HCT116 (cell line): ENCODE measurements at regions not wholly inside any gene's neighbourhood (a gene's known extent, or its start where the extent isn't known, plus 50 kb on each side); places are given as distances from the start of the nearest gene placed in this dataset.

Experiments used
- ATAC-seq: fragments of 200-7000 bp; cut with Tn5 transposase; 2 replicates; pipeline ENCODE4 v1.9.1; 2020; ENCODE audit warnings: mild to moderate bottlenecking, moderate library complexity
- BruUV-seq: library from RNA; stranded (reverse); fragments of 400-500 nt; replicated peaks from 2 replicates; lab custom pipeline; 2021; lab: Mats Ljungman, UMichigan
- CTCF ChIA-PET: fragments of 300-600 bp; sonication (Branson Sonifier 250); formaldehyde crosslinking; loops from one replicate; lab custom pipeline; 2021; ENCODE audit warnings: antibody characterized with exemption; lab: Charles Lee
- POLR2A ChIA-PET: fragments of 300-600, 350-600 bp; sonication (Branson Sonifier 250); formaldehyde crosslinking; loops from one replicate; lab custom pipeline; 2021; ENCODE audit warnings: antibody characterized with exemption; lab: Charles Lee
- RAD21 ChIA-PET, 2 experiments: fragments of 300-600 bp; sonication (Branson Sonifier 250); formaldehyde crosslinking; loops; one replicate each; lab custom pipeline; 2023; ENCODE audit warnings: low total read pairs in 2 of 2; ENCODE audit not compliant: uncharacterized antibody in 2 of 2, unreplicated experiment in 2 of 2, low non-redundant PET in 1 of 2; lab: Charles Lee
- DNase-seq: peaks from one replicate; pipeline ENCODE4 v3.0.0-alpha.2; 2010; ENCODE audit warnings: low read depth, low spot score
- H2AFZ ChIP-seq: fragments of 200-600 bp; shearing (Covaris generic), sonication (generic); 2 replicates; pipeline ENCODE4 v1.6.1; 2017; ENCODE audit warnings: low read depth, mixed run types, mixed read lengths, antibody characterized with exemption, low read length; ENCODE audit not compliant: poor library complexity, severe bottlenecking
- H3K27ac ChIP-seq: 2 replicates; pipeline ENCODE4 v1.5.1; 2012; ENCODE audit warnings: low read depth, low read length
- H3K27me3 ChIP-seq: fragments of 200-600 bp; sonication (generic); 2 replicates; pipeline ENCODE4 v1.6.1; 2016; ENCODE audit warnings: mixed run types, low read length, mixed read lengths; ENCODE audit not compliant: insufficient read depth
- H3K36me3 ChIP-seq, 2 experiments: fragments of 200-500 bp in 1 of 2; fragments of 200-600 bp in 1 of 2; sonication (Bioruptor generic) in 1 of 2; sonication (generic) in 1 of 2; 2 replicates each; pipeline versions ENCODE4 v1.5.1 to v1.6.1; 2014 to 2016; ENCODE audit warnings: low read length in 2 of 2, inconsistent platforms in 1 of 2, mixed read lengths in 1 of 2, mixed run types in 1 of 2; ENCODE audit not compliant: insufficient read depth in 2 of 2, control insufficient read depth in 1 of 2
- H3K4me1 ChIP-seq, 2 experiments: fragments of 200-600 bp in 1 of 2; sonication (generic) in 1 of 2; 2 replicates each; pipeline versions ENCODE4 v1.5.1 to v1.6.1; 2012 to 2017; ENCODE audit warnings: low read length in 2 of 2, inconsistent platforms in 1 of 2, mild to moderate bottlenecking in 1 of 2, mixed read lengths in 1 of 2, mixed run types in 1 of 2, moderate library complexity in 1 of 2; ENCODE audit not compliant: insufficient read depth in 2 of 2, control insufficient read depth in 1 of 2
- H3K4me2 ChIP-seq: fragments of 200-600 bp; sonication (generic); 2 replicates; pipeline ENCODE4 v1.6.1; 2017; ENCODE audit warnings: mixed run types, low read length, mixed read lengths
- H3K4me3 ChIP-seq, 2 experiments: fragments of 200-600 bp in 1 of 2; sonication (generic) in 1 of 2; replicated peaks in 1 of 2; 2 replicates each; pipeline ENCODE4 v1.5.1; 2011 to 2016; ENCODE audit warnings: low read length in 2 of 2, control low read depth in 1 of 2, low read depth in 1 of 2, mild to moderate bottlenecking in 1 of 2, mixed read lengths in 1 of 2, mixed run types in 1 of 2
- H3K79me2 ChIP-seq: fragments of 200-600 bp; sonication (generic); 2 replicates; pipeline ENCODE4 v1.6.1; 2017; ENCODE audit warnings: mild to moderate bottlenecking, mixed run types, low read length, moderate library complexity, mixed read lengths; ENCODE audit not compliant: insufficient read depth
- H3K9ac ChIP-seq: fragments of 200-600 bp; sonication (generic); 2 replicates; pipeline ENCODE4 v1.6.1; 2016; ENCODE audit warnings: low read length, mixed read lengths
- H3K9me2 ChIP-seq: fragments of 200-600 bp; sonication (generic), shearing (Covaris generic); 2 replicates; pipeline ENCODE4 v1.6.1; 2017; ENCODE audit warnings: mixed run types, mild to moderate bottlenecking, moderate library complexity; ENCODE audit not compliant: insufficient read depth
- H3K9me3 ChIP-seq, 2 experiments: fragments of 200-500 bp in 1 of 2; fragments of 200-600 bp in 1 of 2; sonication (Bioruptor generic) in 1 of 2; sonication (generic) in 1 of 2; 2 replicates each; pipeline ENCODE4 v1.6.1; 2014 to 2017; ENCODE audit warnings: low read length in 2 of 2, mixed read lengths in 2 of 2, inconsistent platforms in 1 of 2, low read depth in 1 of 2, mild to moderate bottlenecking in 1 of 2, mixed run types in 1 of 2, moderate library complexity in 1 of 2; ENCODE audit not compliant: control insufficient read depth in 1 of 2, insufficient read depth in 1 of 2
- H4K20me1 ChIP-seq: fragments of 200-600 bp; sonication (generic), shearing (Covaris generic); 2 replicates; pipeline ENCODE4 v1.6.1; 2017; ENCODE audit warnings: mixed run types, mild to moderate bottlenecking, moderate library complexity; ENCODE audit not compliant: insufficient read depth
- CEBPB ChIP-seq: IDR thresholded peaks from 2 replicates; pipeline ENCODE4 v1.6.1; 2012; ENCODE audit warnings: low read depth
- ELF1 ChIP-seq: IDR thresholded peaks from 2 replicates; pipeline ENCODE4 v1.6.1; 2012; ENCODE audit warnings: low read depth, borderline replicate concordance
- EZH2 ChIP-seq: fragments of 200-600 bp; sonication (generic); IDR thresholded peaks from 2 replicates; pipeline ENCODE4 v1.6.1; 2017; ENCODE audit warnings: antibody characterized with exemption, mixed run types
- EZH2phosphoT487 ChIP-seq: fragments of 200-600 bp; IDR thresholded peaks from 2 replicates; pipeline ENCODE4 v1.6.1; 2018; ENCODE audit warnings: antibody characterized with exemption, borderline replicate concordance
- POLR2A ChIP-seq: IDR thresholded peaks from 2 replicates; pipeline ENCODE4 v1.7.0; 2011; ENCODE audit warnings: borderline replicate concordance; ENCODE audit not compliant: insufficient read depth, insufficient read length; ENCODE audit errors: extremely low read depth
- POLR2AphosphoS5 ChIP-seq: IDR thresholded peaks from 2 replicates; pipeline ENCODE4 v1.6.1; 2011; ENCODE audit warnings: mild to moderate bottlenecking, low read depth, low read length, moderate library complexity
- REST ChIP-seq: IDR thresholded peaks from 2 replicates; pipeline ENCODE4 v1.6.1; 2012; ENCODE audit warnings: low read depth
- TCF7L2 ChIP-seq: IDR thresholded peaks from 2 replicates; pipeline ENCODE4 v1.7.0; 2011; ENCODE audit warnings: borderline replicate concordance, inconsistent platforms; ENCODE audit not compliant: insufficient read depth, insufficient read length; ENCODE audit errors: extremely low read depth
- ZNF274 ChIP-seq: fragments of 200-500 bp; sonication (Bioruptor generic); IDR thresholded peaks from 2 replicates; pipeline ENCODE4 v1.6.1; 2014; ENCODE audit warnings: mild to moderate bottlenecking, low read depth, low read length, inconsistent platforms
- intact Hi-C: fragments of 100-400 bp; cut with micrococcal nuclease; formaldehyde crosslinking; loops from 2 replicates; pipeline ENCODE4 v1.10.0; 2022
- TF ChIP-seq, protein P1 (sequence below), 3 experiments: fragments of 200-600 bp in 1 of 3; sonication (generic) in 1 of 3; IDR thresholded peaks in 2 of 3; conservative IDR thresholded peaks in 1 of 3; 2 replicates each; pipeline ENCODE4 v1.5.1; 2012 to 2017; ENCODE audit warnings: low read depth in 2 of 3, low read length in 2 of 3, antibody characterized with exemption in 1 of 3, borderline replicate concordance in 1 of 3, control low read depth in 1 of 3, mild to moderate bottlenecking in 1 of 3, mixed read lengths in 1 of 3, mixed run types in 1 of 3, moderate library complexity in 1 of 3; ENCODE audit not compliant: insufficient read depth in 1 of 3
- TF ChIP-seq, protein P2 (sequence below): IDR thresholded peaks from 2 replicates; pipeline ENCODE4 v1.6.1; 2011; ENCODE audit warnings: mild to moderate bottlenecking, low read length, moderate library complexity; ENCODE audit not compliant: insufficient replicate concordance; ENCODE audit errors: extremely low read depth

DNA sequence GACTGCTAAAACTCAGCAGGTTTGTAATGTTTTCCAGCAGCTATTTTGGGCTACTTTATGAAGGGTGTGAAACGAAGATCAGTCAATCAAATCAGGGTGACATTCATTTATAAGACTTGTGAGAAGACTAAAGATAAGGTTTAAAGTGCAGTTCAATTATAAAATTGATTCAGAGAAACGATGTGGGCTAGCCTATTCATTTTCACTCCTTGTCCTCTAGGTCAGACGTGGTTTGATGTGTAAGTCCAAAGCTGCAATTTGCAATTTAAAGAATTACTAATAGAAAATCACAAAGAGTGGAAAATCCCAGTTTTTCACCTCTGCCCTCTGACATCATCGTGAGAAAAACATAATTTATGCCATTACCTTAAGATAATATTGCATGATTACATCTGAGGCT lies 243.5 kb upstream of the NOVA1 start:
- DNase-seq = no peak
- CTCF ChIA-PET = no interaction called here

More for the DNA sequence above, 243.5 kb upstream of the NOVA1 start:
- Histone ChIP-seq H3K4me3 (no peak overlapping the region), H3K9me3 (peaks cover 26 to 40% of the 10 kb centered on the region in 2 experiments; a peak in 2 of 4 replicates), H3K27me3 (no peaks in the 10 kb centered on the region), H3K9me2 (no peaks in the 10 kb centered on the region), H3K79me2 (no peaks in the 10 kb centered on the region), H3K9ac (no peak overlapping the region), H2AFZ (no peak overlapping the region), H3K4me2 (no peak overlapping the region), H4K20me1 (no peaks in the 10 kb centered on the region), H3K36me3 (no peaks in the 10 kb centered on the region), H3K27ac (no peak overlapping the region), H3K4me1 (no peaks in the 10 kb centered on the region)
- intact Hi-C loops = no loop called here
- TF ChIP-seq POLR2AphosphoS5 = no peak
- TF ChIP-seq POLR2A = no peak
- TF ChIP-seq ZNF274 = no peak
- TF ChIP-seq ELF1 = no peak
- TF ChIP-seq CEBPB = no peak
- no peak for TF ChIP-seq REST
- TF ChIP-seq TCF7L2 = no peak
- TF ChIP-seq, protein P1, sequence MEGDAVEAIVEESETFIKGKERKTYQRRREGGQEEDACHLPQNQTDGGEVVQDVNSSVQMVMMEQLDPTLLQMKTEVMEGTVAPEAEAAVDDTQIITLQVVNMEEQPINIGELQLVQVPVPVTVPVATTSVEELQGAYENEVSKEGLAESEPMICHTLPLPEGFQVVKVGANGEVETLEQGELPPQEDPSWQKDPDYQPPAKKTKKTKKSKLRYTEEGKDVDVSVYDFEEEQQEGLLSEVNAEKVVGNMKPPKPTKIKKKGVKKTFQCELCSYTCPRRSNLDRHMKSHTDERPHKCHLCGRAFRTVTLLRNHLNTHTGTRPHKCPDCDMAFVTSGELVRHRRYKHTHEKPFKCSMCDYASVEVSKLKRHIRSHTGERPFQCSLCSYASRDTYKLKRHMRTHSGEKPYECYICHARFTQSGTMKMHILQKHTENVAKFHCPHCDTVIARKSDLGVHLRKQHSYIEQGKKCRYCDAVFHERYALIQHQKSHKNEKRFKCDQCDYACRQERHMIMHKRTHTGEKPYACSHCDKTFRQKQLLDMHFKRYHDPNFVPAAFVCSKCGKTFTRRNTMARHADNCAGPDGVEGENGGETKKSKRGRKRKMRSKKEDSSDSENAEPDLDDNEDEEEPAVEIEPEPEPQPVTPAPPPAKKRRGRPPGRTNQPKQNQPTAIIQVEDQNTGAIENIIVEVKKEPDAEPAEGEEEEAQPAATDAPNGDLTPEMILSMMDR (IDR thresholded peaks at IDR 0.05 in 2 of 3, conservative IDR thresholded peaks at IDR 0.05 in 1 of 3; ENCODE audit: borderline replicate concordance in 1 of 3, insufficient read depth in 1 of 3, low read depth in 2 of 3, low read length in 2 of 3) = no peak
- TF ChIP-seq EZH2 = no peak
- TF ChIP-seq EZH2phosphoT487 = no peak
- TF ChIP-seq, protein P2, sequence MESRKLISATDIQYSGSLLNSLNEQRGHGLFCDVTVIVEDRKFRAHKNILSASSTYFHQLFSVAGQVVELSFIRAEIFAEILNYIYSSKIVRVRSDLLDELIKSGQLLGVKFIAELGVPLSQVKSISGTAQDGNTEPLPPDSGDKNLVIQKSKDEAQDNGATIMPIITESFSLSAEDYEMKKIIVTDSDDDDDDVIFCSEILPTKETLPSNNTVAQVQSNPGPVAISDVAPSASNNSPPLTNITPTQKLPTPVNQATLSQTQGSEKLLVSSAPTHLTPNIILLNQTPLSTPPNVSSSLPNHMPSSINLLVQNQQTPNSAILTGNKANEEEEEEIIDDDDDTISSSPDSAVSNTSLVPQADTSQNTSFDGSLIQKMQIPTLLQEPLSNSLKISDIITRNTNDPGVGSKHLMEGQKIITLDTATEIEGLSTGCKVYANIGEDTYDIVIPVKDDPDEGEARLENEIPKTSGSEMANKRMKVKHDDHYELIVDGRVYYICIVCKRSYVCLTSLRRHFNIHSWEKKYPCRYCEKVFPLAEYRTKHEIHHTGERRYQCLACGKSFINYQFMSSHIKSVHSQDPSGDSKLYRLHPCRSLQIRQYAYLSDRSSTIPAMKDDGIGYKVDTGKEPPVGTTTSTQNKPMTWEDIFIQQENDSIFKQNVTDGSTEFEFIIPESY = no peak
- ChIA-PET RAD21 (no interaction called here), POLR2A (no interaction called here)
- BruUV-seq = no TSS peak
- no peak for ATAC-seq
